Endothelial cell of umbilical vein (primary cell): ENCODE measurements at regions not wholly inside any gene's neighbourhood (a gene's known extent, or its start where the extent isn't known, plus 50 kb on each side); places are given as distances from the start of the nearest gene placed in this dataset.
"Not testable (repeated sequence)": the region's sequence is repeated elsewhere in the genome, so short reads cannot be mapped to it uniquely, and the experiment has no call there.

Experiments
- BruUV-seq: library from RNA; stranded (reverse); fragments of 400-500 nt; replicated peaks from 2 replicates; lab custom pipeline; 2021; lab: Mats Ljungman, UMichigan
- CTCF ChIA-PET: fragments of 300-600, 350-600 bp; sonication (Branson Sonifier 250); formaldehyde crosslinking; loops from one replicate; lab custom pipeline; 2021; ENCODE audit warnings: antibody characterized with exemption, inconsistent platforms; lab: Charles Lee
- POLR2A ChIA-PET: fragments of 300-600, 350-600 bp; sonication (Branson Sonifier 250); formaldehyde crosslinking; loops from one replicate; lab custom pipeline; 2021; ENCODE audit warnings: antibody characterized with exemption, inconsistent platforms; lab: Charles Lee
- DNase-seq: peaks from one replicate; pipeline ENCODE4 v3.0.0-alpha.2; 2011; ENCODE audit warnings: low read depth, low spot score
- FAIRE-seq: peaks from 2 replicates; lab custom pipeline; 2011; peaks lifted over from hg19 to GRCh38; lab: Jason Lieb, UNC
- H2AFZ ChIP-seq: 2 replicates; pipeline ENCODE4 v1.6.0; 2012; ENCODE audit warnings: low read depth, low read length, control low read depth, inconsistent platforms
- H3K27ac ChIP-seq: 2 replicates; pipeline ENCODE4 v1.5.1; 2011; ENCODE audit warnings: low read depth, mild to moderate bottlenecking, control low read depth, low read length, moderate library complexity; ENCODE audit not compliant: insufficient read depth
- H3K27me3 ChIP-seq, 2 experiments: 2 replicates each; pipeline versions ENCODE4 v1.6.0 to v1.6.1; 2011; ENCODE audit warnings: low read length in 2 of 2, mixed read lengths in 1 of 2; ENCODE audit not compliant: control insufficient read depth in 2 of 2, insufficient read depth in 2 of 2
- H3K36me3 ChIP-seq, 2 experiments: 2 replicates in 1 of 2; 3 replicates in 1 of 2; pipeline ENCODE4 v1.5.1; 2011; ENCODE audit warnings: low read length in 2 of 2, mild to moderate bottlenecking in 1 of 2, moderate library complexity in 1 of 2; ENCODE audit not compliant: control insufficient read depth in 2 of 2, insufficient read depth in 2 of 2; ENCODE audit errors: extremely low read depth in 1 of 2
- H3K4me1 ChIP-seq: 3 replicates; pipeline ENCODE4 v1.5.1; 2011; ENCODE audit warnings: mild to moderate bottlenecking, low read length; ENCODE audit not compliant: control insufficient read depth, insufficient read depth; ENCODE audit errors: extremely low read depth
- H3K4me2 ChIP-seq: 2 replicates; pipeline ENCODE4 v1.6.1; 2011; ENCODE audit warnings: low read length, control low read depth, mixed read lengths; ENCODE audit not compliant: insufficient read depth
- H3K4me3 ChIP-seq, 3 experiments: fragments of 200-600 bp in 1 of 3; sonication (generic), shearing (Covaris generic) in 1 of 3; replicated peaks in 1 of 3; 2 replicates each; pipeline ENCODE4 v1.5.1; 2011 to 2016; ENCODE audit warnings: control low read depth in 3 of 3, low read length in 3 of 3, mild to moderate bottlenecking in 2 of 3, inconsistent platforms in 1 of 3, low read depth in 1 of 3, moderate library complexity in 1 of 3; ENCODE audit not compliant: insufficient read depth in 1 of 3
- H3K79me2 ChIP-seq: 2 replicates; pipeline ENCODE4 v1.6.0; 2012; ENCODE audit warnings: low read length, inconsistent platforms; ENCODE audit not compliant: control insufficient read depth, insufficient read depth
- H3K9ac ChIP-seq: replicated peaks from 2 replicates; pipeline ENCODE3; 2011; ENCODE audit warnings: low read length, control low read depth; ENCODE audit not compliant: insufficient read depth; ENCODE audit errors: extremely low read depth
- H3K9me1 ChIP-seq: replicated peaks from 3 replicates; pipeline ENCODE4 v1.6.0; 2011; ENCODE audit warnings: mild to moderate bottlenecking, low read length; ENCODE audit not compliant: control insufficient read depth, insufficient read depth; ENCODE audit errors: extremely low read depth
- H3K9me3 ChIP-seq: replicated peaks from 2 replicates; pipeline ENCODE4 v1.5.1; 2012; ENCODE audit warnings: low read length, inconsistent platforms; ENCODE audit not compliant: control insufficient read depth, insufficient read depth
- H4K20me1 ChIP-seq: replicated peaks from 2 replicates; pipeline ENCODE3; 2011; ENCODE audit warnings: mild to moderate bottlenecking, low read length; ENCODE audit not compliant: control insufficient read depth, insufficient read depth; ENCODE audit errors: extremely low read depth
- dilution Hi-C: fragments of 300-500 bp; cut with MboI; formaldehyde crosslinking; loops from one replicate; pipeline ENCODE4 v1.15.0; 2019; ENCODE audit warnings: low sequenced_read_pairs; ENCODE audit not compliant: extremely low pct_ligation_motif_present
- intact Hi-C: fragments of 100-400 bp; cut with micrococcal nuclease; formaldehyde crosslinking; loops from one replicate; pipeline ENCODE4 v1.10.0; 2022

GRCh38 chr15:34528055-34528754 is 55.2 kb downstream of the GOLGA8B start:
- CTCF ChIA-PET, H2AFZ ChIP-seq, H3K4me1 ChIP-seq, POLR2A ChIA-PET, H3K27ac ChIP-seq, H3K36me3 ChIP-seq, H3K4me2 ChIP-seq, FAIRE-seq, H4K20me1 ChIP-seq, BruUV-seq, H3K9me1 ChIP-seq, dilution Hi-C loops, DNase-seq, H3K79me2 ChIP-seq, H3K9me3 ChIP-seq, H3K4me3 ChIP-seq, intact Hi-C loops, H3K27me3 ChIP-seq, H3K9ac ChIP-seq: not testable (repeated sequence)

DNA sequence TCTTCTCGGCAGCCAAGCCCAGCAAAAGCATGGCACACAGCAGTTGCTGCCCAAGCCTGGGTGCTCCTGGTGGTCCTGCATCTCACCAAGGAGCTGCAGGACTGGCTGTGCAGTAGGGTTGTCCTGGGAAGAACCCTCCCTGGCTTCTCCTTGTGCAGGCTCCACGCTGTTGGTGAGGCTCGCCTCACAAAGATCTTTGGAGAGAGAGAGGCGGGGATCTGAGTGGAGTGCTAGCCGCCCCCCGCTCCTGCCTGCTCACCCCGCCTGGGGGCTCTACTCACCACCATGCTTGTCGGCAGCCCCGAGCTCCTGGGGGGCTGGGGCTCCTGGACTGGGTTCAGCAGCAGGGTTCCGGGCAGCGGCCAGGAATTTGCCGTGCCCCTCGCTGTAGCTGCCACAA is 55.8 kb downstream of the GOLGA8B start:
- H3K27me3 ChIP-seq, H3K27ac ChIP-seq, CTCF ChIA-PET, H3K9me1 ChIP-seq, FAIRE-seq, H3K4me2 ChIP-seq, H3K9ac ChIP-seq, H3K79me2 ChIP-seq, DNase-seq, dilution Hi-C loops, H3K9me3 ChIP-seq, H3K4me1 ChIP-seq, H2AFZ ChIP-seq, H4K20me1 ChIP-seq, POLR2A ChIA-PET, H3K4me3 ChIP-seq, H3K36me3 ChIP-seq, intact Hi-C loops: not testable (repeated sequence)
- TSS peak; percentile 32 for BruUV-seq
